T-helper 17 cell (primary cell): ENCODE measurements at regions not wholly inside any gene's neighbourhood (a gene's known extent, or its start where the extent isn't known, plus 50 kb on each side); places are given as distances from the start of the nearest gene placed in this dataset.

Experiments used
- ATAC-seq: fragments of 150-1000 bp; cut with Tn5 transposase; 2 replicates; pipeline ENCODE4 v1.10.0; 2021; ENCODE audit warnings: mild to moderate bottlenecking, moderate library complexity
- DNase-seq, 3 donors: peaks; one replicate each; pipeline versions ENCODE4 v3.0.0 to v3.0.0-alpha.2; 2020 to 2021
- H3K9me3 ChIP-seq: one replicate; pipeline ENCODE4 v1.7.0; 2013; ENCODE audit warnings: low read length, mild to moderate bottlenecking; ENCODE audit not compliant: control insufficient read depth, poor library complexity, severe bottlenecking
- H3K27ac Mint-ChIP-seq: one replicate; pipeline ENCODE4 v1.8.0; 2022; ENCODE audit warnings: mild to moderate bottlenecking, moderate library complexity, mixed read lengths
- H3K27me3 Mint-ChIP-seq: one replicate; pipeline ENCODE4 v1.8.0; 2022; ENCODE audit warnings: mixed read lengths
- H3K36me3 Mint-ChIP-seq: one replicate; pipeline ENCODE4 v1.8.0; 2022; ENCODE audit warnings: low read depth, mixed read lengths
- H3K4me1 Mint-ChIP-seq: one replicate; pipeline ENCODE4 v1.8.0; 2022; ENCODE audit warnings: mild to moderate bottlenecking, mixed read lengths
- H3K4me3 Mint-ChIP-seq: one replicate; pipeline ENCODE4 v1.8.0; 2022; ENCODE audit warnings: mild to moderate bottlenecking, moderate library complexity, mixed read lengths

DNA sequence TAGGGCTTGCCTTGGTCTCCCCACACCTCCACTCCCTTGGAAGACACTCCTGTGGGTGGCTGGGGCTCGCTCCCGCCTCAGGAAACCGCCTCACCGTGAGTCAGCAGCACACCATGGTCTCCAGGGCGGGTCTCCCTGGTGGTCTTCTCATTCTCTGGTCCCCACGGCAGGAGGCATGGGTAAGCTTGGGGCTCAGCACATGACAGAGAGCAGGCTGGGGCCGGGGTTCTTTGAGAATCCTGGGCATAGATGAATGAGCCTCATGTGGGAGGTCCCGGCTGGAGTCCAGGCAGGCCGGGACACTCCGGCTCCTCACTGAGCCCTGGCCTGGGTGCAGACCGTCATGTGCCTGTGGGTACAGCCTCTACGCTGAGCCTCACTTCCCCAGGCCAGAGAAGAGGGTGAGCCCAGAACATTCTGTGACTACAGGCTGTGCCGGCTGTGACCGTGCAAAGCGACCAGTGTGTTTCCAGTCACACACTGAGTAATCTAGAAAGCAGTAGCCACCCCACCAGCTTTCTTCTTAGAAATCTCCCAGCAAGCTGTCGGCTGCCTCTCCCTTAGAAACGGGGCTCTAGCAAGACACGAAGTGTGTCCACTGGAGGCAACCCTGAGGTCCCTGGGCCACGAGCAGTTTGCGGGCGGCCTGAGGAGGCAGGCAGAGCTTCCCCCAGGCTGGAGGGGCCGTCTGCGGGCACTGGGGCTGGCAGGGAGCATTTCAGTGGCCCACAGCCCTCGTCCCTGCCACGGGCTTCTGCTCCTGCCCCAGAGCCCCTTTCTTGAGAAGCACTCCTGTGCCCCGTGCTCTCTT is 93.1 kb downstream of the RHOB start:
- Mint-ChIP-seq H3K27me3 (peaks cover 28% of the 10 kb centered on the region), H3K4me1 (peaks cover 5% of the 10 kb centered on the region)
- no peak for ATAC-seq

DNA sequence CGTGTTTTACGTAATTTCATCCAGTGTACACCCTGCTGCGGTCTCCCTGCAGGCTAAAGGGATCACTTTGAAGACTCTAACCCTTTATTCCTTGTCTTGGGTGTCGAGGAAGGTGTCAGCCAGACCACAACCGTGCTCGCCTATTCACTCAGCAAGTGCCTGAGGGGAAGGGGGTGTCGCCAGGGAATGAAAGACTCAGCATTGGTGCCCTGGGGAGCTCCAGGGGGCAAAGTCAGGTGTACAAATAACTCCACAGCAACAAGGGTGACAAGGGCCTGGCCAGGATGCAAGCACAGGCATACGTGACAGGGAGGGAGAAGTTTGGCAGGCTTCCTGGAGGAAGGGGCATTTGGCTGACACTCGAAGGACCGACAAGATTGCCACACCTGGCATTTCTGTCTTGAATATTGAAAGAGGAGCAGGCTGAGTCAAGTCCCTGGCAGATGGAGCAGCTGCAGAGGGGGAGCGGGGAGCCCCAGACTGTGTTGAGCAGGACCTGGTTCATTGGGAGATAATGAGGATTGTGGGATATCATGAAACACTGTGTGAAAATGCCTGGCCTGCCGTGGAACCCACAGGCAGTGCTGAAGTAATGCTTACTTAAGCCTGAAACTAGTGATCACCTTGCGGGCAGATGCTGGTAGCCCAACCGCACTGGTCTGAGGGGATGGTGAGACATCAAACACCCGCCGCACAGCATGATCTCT is 93.9 kb downstream of the RHOB start:
- DNase-seq (no peak), ATAC-seq (no peak)
- Mint-ChIP-seq H3K36me3 (no peaks in the 10 kb centered on the region), H3K4me1 (peaks cover 5% of the 10 kb centered on the region), H3K4me3 (no peak overlapping the region), H3K27me3 (peaks cover 27% of the 10 kb centered on the region), H3K27ac (no peak overlapping the region)
- H3K9me3 ChIP-seq: no peaks in the 10 kb centered on the region

More for the DNA sequence above, 93.1 kb downstream of the RHOB start:
- DNase-seq: no peak
- no peaks in the 10 kb centered on the region for H3K9me3 ChIP-seq
- Mint-ChIP-seq H3K4me3 (no peak overlapping the region), H3K36me3 (no peaks in the 10 kb centered on the region), H3K27ac (no peak overlapping the region)

DNA sequence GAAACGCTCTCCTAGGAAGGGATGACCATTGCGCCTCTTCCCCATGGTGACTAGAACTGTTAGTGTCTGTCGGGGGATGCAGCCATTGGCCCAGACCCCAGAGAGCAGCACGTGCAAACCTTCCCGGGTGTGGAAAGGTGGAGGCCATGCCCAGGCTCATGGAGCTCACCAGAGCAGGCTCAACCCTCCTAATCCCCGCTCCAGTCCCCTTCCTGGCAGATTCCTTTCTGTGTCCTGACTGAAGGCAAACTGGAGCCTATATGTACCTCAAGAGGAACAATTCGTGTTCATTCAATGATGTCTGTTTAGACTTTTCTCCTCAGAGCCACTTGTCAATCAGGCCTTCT is 94.4 kb downstream of the RHOB start:
- Mint-ChIP-seq H3K27ac (no peak overlapping the region), H3K36me3 (no peaks in the 10 kb centered on the region), H3K4me3 (no peak overlapping the region), H3K4me1 (peaks cover 5% of the 10 kb centered on the region), H3K27me3 (peaks cover 27% of the 10 kb centered on the region)
- H3K9me3 ChIP-seq: no peaks in the 10 kb centered on the region
- DNase-seq: no peak
- no peak for ATAC-seq

DNA sequence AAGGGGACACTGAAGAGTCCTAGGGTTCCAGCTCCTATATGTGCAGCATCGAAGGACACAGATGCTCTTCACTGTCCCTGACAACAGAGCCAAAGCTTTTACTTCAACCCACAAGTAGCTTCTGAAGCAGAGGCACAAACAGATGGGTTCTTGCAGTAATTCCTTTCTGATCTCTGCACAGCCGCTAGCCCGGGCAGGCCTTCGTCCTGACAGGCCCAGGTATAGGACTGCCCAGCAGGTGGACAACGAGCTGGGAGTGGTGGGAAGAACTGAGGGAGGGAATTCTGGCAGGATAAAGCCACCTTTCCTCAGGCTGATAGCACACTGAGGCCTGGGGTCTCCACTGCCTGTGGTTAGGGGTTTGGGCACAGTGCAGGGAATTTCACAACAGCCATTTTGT is 94.8 kb downstream of the RHOB start:
- no peak overlapping the region for H3K4me3 Mint-ChIP-seq
- no peak for ATAC-seq
- H3K4me1 Mint-ChIP-seq: peaks cover 5% of the 10 kb centered on the region
- no peak for DNase-seq
- H3K27ac Mint-ChIP-seq: no peak overlapping the region
- peaks cover 27% of the 10 kb centered on the region for H3K27me3 Mint-ChIP-seq
- no peaks in the 10 kb centered on the region for H3K36me3 Mint-ChIP-seq
- H3K9me3 ChIP-seq: no peaks in the 10 kb centered on the region

DNA sequence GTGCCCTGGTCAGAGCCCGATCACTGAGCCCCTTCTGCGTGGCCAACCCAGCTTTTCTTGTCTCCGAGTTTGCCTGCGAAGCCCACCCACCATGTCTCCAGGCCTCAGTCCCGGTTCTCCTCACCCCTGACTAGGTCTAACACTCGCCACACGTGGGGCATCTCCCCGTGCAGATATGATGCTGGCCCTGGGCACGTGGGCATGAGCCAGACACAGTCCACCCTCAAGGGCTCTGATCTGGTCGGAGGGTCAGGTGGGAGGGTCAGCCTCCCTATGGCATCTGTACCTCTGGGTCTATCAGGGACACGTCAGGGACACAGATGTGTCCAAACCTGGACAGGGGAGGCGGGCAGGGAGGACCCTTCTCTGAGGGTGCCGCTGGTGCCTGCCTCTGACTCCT is 95.4 kb downstream of the RHOB start:
- H3K27ac Mint-ChIP-seq: no peak overlapping the region
- peaks cover 5% of the 10 kb centered on the region for H3K4me1 Mint-ChIP-seq
- ATAC-seq: no peak
- H3K27me3 Mint-ChIP-seq: peaks cover 27% of the 10 kb centered on the region
- H3K4me3 Mint-ChIP-seq: no peak overlapping the region
- no peak for DNase-seq
- no peaks in the 10 kb centered on the region for H3K36me3 Mint-ChIP-seq
- H3K9me3 ChIP-seq: no peaks in the 10 kb centered on the region

DNA sequence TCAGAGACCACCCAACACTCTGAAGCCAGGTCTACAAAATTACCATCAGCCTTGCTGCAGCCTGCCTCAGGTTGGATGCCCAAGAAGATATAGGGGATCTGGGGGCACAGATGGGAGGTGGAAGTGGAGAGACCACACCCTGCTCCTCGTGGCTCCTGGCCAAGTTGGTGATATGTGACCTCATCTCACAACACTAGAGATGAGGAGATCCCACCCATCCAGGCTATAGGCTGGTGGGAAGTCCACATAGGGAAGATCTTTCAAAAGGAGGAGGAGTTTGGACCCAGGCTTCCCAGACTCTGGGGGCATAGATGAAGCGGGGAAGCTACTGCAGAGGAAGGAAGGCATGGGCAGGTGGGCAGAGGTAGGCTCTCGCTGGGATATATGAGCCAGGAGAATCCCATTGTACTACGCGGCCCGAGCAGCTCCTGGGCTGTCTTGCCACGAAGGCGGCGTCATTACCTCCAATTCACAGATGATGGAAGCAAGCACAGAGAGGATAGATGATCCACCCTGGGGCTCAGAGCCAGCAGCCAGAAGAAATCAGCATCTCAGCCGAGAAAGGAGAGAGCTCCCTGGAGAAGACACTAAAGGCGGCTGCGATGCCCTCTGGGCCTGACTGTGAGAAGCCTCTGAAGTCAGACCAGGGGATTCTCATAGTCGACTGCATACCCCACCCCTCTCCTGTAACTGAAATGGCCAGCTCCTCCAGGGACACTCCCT is 96.0 kb downstream of the RHOB start:
- ATAC-seq: no peak
- no peaks in the 10 kb centered on the region for H3K36me3 Mint-ChIP-seq
- no peak for DNase-seq
- H3K4me1 Mint-ChIP-seq: peaks cover 5% of the 10 kb centered on the region
- no peak overlapping the region for H3K27ac Mint-ChIP-seq
- peaks cover 27% of the 10 kb centered on the region for H3K27me3 Mint-ChIP-seq
- H3K4me3 Mint-ChIP-seq: no peak overlapping the region
- H3K9me3 ChIP-seq: no peaks in the 10 kb centered on the region

DNA sequence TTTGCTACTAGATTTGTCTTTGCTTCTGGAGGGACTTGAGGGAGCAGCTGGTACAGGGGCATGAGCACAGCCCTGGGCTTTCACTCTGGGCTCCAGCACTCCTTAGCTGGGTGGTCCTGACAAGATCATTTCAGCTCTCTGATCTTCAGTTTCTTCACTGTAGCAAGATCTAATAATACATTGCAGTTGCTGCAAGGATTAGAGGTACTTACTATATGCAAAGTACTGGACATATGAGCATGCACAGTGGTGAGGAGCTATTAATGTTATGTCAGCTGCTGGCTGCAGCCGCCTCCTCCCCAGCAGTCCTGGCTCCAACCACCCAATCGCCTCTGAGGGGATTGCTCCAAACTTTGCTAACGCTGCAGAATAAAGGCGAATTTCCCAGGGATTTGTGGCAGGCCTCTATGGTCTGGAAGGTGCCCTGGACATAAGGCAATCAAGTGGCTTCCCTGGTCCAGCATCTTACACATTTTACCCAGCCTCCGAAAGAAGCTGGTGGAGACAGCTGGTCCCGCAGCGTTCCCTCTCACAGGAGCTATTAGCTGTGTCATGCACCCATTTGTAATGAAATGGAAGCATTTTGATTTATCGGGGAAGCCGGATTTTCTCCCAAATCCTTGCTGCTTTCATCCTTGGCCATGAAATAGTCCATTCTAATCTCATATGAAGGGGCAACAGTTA is 96.7 kb downstream of the RHOB start:
- H3K9me3 ChIP-seq: no peaks in the 10 kb centered on the region
- no peak for DNase-seq
- no peaks in the 10 kb centered on the region for H3K36me3 Mint-ChIP-seq
- H3K4me1 Mint-ChIP-seq: peaks cover 5% of the 10 kb centered on the region
- ATAC-seq: no peak
- H3K4me3 Mint-ChIP-seq: no peak overlapping the region
- peaks cover 20% of the 10 kb centered on the region for H3K27me3 Mint-ChIP-seq
- H3K27ac Mint-ChIP-seq: no peak overlapping the region

DNA sequence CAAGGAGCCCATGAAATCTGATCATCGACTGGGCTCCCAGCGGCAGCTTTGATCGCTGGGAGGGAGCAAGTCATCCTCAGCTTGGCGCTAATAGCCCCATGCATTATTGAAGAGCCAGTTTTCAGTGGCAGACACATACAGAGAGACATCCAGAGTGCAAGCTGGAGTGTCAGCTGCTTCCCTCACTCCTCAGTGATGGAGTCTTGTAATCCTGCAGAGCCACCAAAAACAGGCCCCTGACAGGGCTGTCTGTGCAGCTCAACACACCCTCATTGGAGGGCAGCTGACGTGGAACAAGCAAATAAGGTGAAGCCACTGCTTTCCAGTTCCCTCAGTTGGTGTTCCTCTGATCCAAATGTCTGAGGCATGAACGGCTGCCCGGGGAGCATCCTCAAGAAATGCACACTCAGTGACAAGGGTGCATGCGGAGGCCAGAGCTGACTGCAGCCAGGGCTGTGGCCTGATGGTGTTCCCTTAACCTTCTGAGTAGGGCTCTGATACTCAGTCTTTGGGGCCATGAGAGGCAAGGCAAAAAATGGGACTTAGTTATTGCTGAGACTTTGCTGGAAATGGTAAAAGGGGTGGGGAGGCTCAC is 97.4 kb downstream of the RHOB start:
- Mint-ChIP-seq H3K27ac (no peak overlapping the region), H3K4me1 (peaks cover 5% of the 10 kb centered on the region), H3K27me3 (peaks cover 20% of the 10 kb centered on the region), H3K4me3 (no peak overlapping the region), H3K36me3 (no peaks in the 10 kb centered on the region)
- ATAC-seq: no peak
- DNase-seq: no peak
- H3K9me3 ChIP-seq: no peaks in the 10 kb centered on the region

DNA sequence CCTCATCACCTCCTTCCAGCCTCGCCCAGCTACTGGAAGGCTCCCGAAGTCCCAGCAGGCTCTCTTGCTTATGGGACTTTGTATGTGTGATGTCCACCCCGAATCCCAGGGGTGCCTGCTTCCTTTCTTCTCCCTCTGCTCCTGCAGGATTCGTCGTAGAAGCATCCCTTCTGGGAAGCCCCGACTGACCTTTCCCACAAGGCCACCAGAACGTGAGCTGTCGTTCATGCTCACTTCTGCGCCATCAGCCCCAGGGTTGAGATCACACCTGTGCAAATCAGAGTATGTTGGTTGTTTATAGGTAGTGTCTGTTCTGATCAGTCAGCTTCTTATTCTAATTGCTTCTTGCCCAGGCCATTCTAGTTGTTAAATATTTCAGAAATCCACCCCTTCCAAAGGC is 101.8 kb downstream of the HS1BP3 start:
- Mint-ChIP-seq H3K4me3 (no peak overlapping the region), H3K4me1 (no peaks in the 10 kb centered on the region), H3K36me3 (no peaks in the 10 kb centered on the region), H3K27me3 (no peaks in the 10 kb centered on the region), H3K27ac (peak overlapping the region; percentile 19)
- ATAC-seq: no peak
- no peak for DNase-seq
- no peaks in the 10 kb centered on the region for H3K9me3 ChIP-seq

DNA sequence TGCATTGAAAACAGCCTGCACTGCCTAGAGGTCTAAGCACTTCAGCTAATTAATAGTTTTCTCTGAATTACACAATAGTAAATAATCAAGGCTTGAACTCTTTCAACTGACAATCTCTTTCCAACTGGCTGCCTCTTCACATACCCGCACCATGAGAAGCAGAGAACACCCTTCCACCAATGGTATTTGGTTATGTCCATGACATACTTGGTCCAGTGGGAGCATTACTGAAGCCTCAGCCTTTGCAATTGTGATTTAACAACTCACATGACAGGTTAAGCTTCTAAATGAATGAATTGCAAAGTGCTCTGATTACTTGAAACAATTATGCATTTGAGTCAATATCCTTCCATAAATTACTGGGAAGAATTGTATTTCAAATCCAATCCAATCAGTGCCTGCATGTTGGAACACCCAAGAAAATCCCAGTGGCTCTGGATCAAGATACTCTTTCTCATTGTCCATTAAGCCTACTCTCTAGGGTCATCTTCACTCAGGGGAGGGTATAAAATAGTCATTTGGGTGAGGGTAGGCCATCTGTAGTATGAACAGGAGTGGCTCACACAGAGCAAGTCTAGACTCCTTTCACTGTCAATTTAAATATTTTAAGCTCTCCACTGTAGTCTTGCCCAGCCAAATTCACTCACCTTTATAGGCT is 101.1 kb downstream of the HS1BP3 start:
- peak overlapping the region; percentile 19 for H3K27ac Mint-ChIP-seq
- no peak for DNase-seq
- H3K4me1 Mint-ChIP-seq: no peaks in the 10 kb centered on the region
- ATAC-seq: no peak
- no peaks in the 10 kb centered on the region for H3K9me3 ChIP-seq
- no peaks in the 10 kb centered on the region for H3K27me3 Mint-ChIP-seq
- no peak overlapping the region for H3K4me3 Mint-ChIP-seq
- no peaks in the 10 kb centered on the region for H3K36me3 Mint-ChIP-seq

DNA sequence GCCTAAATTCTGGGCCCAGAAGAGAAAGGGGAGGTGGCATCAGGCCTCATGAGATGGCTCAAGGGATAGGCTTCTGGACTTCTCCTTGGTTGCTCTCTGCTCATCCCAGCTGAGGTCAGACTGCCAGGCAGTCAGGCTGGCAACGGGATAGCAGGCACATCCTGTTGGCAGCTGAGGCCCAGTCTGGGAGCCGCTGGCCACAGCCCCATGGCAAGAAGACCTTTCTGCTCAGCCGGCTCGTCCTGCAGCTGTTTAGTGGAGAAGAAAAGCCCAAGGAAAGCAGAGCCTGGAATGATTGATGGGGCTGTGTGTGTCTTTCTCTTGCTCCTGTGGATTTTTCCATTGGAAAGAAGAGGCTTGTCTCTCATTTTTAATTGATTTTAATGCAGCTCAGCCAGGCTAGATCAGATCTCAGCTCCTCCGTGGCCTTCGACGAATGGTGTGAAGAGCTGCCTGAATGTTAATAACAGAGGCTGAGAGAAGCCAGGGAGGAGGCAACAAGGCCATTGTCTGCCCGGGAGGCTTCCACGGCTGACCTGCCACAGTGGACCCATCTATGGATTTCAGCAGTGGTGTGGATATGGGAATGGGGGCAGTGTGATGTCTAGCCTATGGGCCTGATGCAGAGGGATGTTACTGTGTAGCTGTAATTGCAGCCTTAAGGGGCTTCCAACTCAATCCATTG is 99.5 kb downstream of the HS1BP3 start:
- no peak for ATAC-seq
- Mint-ChIP-seq H3K4me1 (no peaks in the 10 kb centered on the region), H3K27ac (no peak overlapping the region)

DNA sequence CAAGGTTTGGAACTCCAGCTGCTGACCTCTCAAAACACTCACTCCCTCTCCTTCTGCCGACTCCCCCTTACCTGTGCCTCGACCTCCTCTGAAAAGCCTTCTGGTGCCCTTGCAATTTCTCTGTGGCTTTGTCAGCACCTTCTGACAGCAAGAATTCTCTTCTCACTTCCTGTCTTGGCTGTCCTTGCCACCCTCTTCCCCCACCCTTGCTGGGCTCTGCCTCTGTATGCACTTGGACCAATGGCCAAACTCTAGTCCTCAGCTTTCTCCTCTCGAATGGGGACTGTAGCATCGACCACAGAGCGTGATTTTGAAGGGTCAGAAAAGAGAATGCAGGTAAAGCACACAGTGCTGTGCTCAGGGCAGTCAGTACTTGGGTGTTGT is 99.0 kb downstream of the HS1BP3 start:
- ATAC-seq (no peak), DNase-seq (no peak)
- H3K9me3 ChIP-seq: no peaks in the 10 kb centered on the region
- Mint-ChIP-seq H3K36me3 (no peaks in the 10 kb centered on the region), H3K27me3 (peaks cover under 1% of the 10 kb centered on the region), H3K27ac (no peak overlapping the region), H3K4me1 (peaks cover 3% of the 10 kb centered on the region), H3K4me3 (no peak overlapping the region)

More for the DNA sequence above, 99.5 kb downstream of the HS1BP3 start:
- no peaks in the 10 kb centered on the region for H3K9me3 ChIP-seq
- no peak overlapping the region for H3K4me3 Mint-ChIP-seq
- DNase-seq: no peak
- no peaks in the 10 kb centered on the region for H3K27me3 Mint-ChIP-seq
- H3K36me3 Mint-ChIP-seq: no peaks in the 10 kb centered on the region
